Liver (tissue), 8 donors: ENCODE measurements at regions not wholly inside any gene's neighbourhood (a gene's known extent, or its start where the extent isn't known, plus 50 kb on each side); places are given as distances from the start of the nearest gene placed in this dataset.

Experiments used
- DNase-seq: peaks from one replicate; pipeline ENCODE4 v3.0.0-alpha.2; 2017; ENCODE audit warnings: low spot score
- H3K27ac ChIP-seq, 2 donors: one replicate each; pipeline ENCODE4 v1.7.0; 2013; ENCODE audit warnings: inconsistent platforms in 2 of 2, low read length in 2 of 2, control low read depth in 1 of 2, low read depth in 1 of 2, mild to moderate bottlenecking in 1 of 2
- H3K27me3 ChIP-seq, 4 donors: one replicate each; pipeline versions ENCODE4 v1.6.1 to v1.7.0; 2013; ENCODE audit warnings: low read length in 3 of 4, inconsistent platforms in 1 of 4, mild to moderate bottlenecking in 1 of 4, moderate library complexity in 1 of 4; ENCODE audit not compliant: control insufficient read depth in 4 of 4, insufficient read depth in 4 of 4
- H3K36me3 ChIP-seq, 4 donors: one replicate each; pipeline versions ENCODE4 v1.6.1 to v1.7.0; 2013; ENCODE audit warnings: low read length in 3 of 4, mild to moderate bottlenecking in 3 of 4, low read depth in 1 of 4, moderate library complexity in 1 of 4; ENCODE audit not compliant: control insufficient read depth in 4 of 4, insufficient read depth in 3 of 4
- H3K4me1 ChIP-seq, 4 donors: one replicate each; pipeline versions ENCODE4 v1.6.1 to v1.7.0; 2013; ENCODE audit warnings: low read length in 3 of 4, mild to moderate bottlenecking in 3 of 4, moderate library complexity in 1 of 4; ENCODE audit not compliant: control insufficient read depth in 4 of 4, insufficient read depth in 4 of 4
- H3K4me3 ChIP-seq, 3 donors: one replicate each; pipeline versions ENCODE4 v1.6.1 to v1.7.0; 2013; ENCODE audit warnings: low read length in 3 of 3, control low read depth in 1 of 3, low read depth in 1 of 3, mild to moderate bottlenecking in 1 of 3
- H3K9ac ChIP-seq, 2 donors: one replicate each; pipeline ENCODE4 v1.7.0; 2013; ENCODE audit warnings: low read length in 2 of 2, mild to moderate bottlenecking in 2 of 2, moderate library complexity in 2 of 2, control low read depth in 1 of 2, low read depth in 1 of 2
- H3K9me3 ChIP-seq, 4 donors: one replicate each; pipeline versions ENCODE4 v1.6.1 to v1.7.0; 2013; ENCODE audit warnings: low read length in 3 of 4; ENCODE audit not compliant: control insufficient read depth in 4 of 4
- ATF3 ChIP-seq: IDR thresholded peaks from 2 replicates; pipeline ENCODE4 v1.6.1; 2016; ENCODE audit warnings: antibody characterized with exemption
- CTCF ChIP-seq: fragments of 150-350 bp; IDR thresholded peaks from 2 replicates; pipeline ENCODE4 v1.5.1; 2017; ENCODE audit warnings: improper control_type of control experiment, low read depth, low read length; ENCODE audit not compliant: missing input control
- EGR1 ChIP-seq, 2 donors: IDR thresholded peaks; 2 replicates each; pipeline ENCODE4 v1.6.1; 2016 to 2018; ENCODE audit warnings: antibody characterized with exemption in 2 of 2, low read depth in 2 of 2
- FOXA1 ChIP-seq: IDR thresholded peaks from 2 replicates; pipeline ENCODE4 v1.6.1; 2016; ENCODE audit warnings: antibody characterized with exemption
- FOXA2 ChIP-seq: IDR thresholded peaks from 2 replicates; pipeline ENCODE4 v1.6.1; 2016; ENCODE audit warnings: antibody characterized with exemption
- GABPA ChIP-seq, 2 donors: IDR thresholded peaks in 1 of 2; conservative IDR thresholded peaks in 1 of 2; 2 replicates each; pipeline ENCODE4 v1.6.1; 2016; ENCODE audit warnings: antibody characterized with exemption in 2 of 2, mild to moderate bottlenecking in 1 of 2, moderate library complexity in 1 of 2
- HNF4A ChIP-seq, 2 donors: conservative IDR thresholded peaks; 2 replicates each; pipeline ENCODE4 v1.6.1; 2016; ENCODE audit warnings: antibody characterized with exemption in 2 of 2, mild to moderate bottlenecking in 2 of 2
- HNF4G ChIP-seq: IDR thresholded peaks from 2 replicates; pipeline ENCODE4 v1.6.1; 2016; ENCODE audit warnings: antibody characterized with exemption
- JUND ChIP-seq, 2 donors: IDR thresholded peaks; 2 replicates each; pipeline ENCODE4 v1.6.1; 2016; ENCODE audit warnings: antibody characterized with exemption in 2 of 2
- MAX ChIP-seq: IDR thresholded peaks from 2 replicates; pipeline ENCODE4 v1.6.1; 2016; ENCODE audit warnings: antibody characterized with exemption
- NR2F2 ChIP-seq: IDR thresholded peaks from 2 replicates; pipeline ENCODE4 v1.6.1; 2016; ENCODE audit warnings: antibody characterized with exemption
- RAD21 ChIP-seq, 2 donors: IDR thresholded peaks; 2 replicates each; pipeline ENCODE4 v1.6.1; 2016; ENCODE audit warnings: antibody characterized with exemption in 2 of 2, mild to moderate bottlenecking in 2 of 2
- REST ChIP-seq: IDR thresholded peaks from 2 replicates; pipeline ENCODE4 v1.6.1; 2016; ENCODE audit warnings: antibody characterized with exemption, mild to moderate bottlenecking
- RXRA ChIP-seq, 2 donors: IDR thresholded peaks; 2 replicates each; pipeline ENCODE4 v1.6.1; 2017 to 2018; ENCODE audit warnings: antibody characterized with exemption in 2 of 2, mild to moderate bottlenecking in 1 of 2
- SP1 ChIP-seq: IDR thresholded peaks from 2 replicates; pipeline ENCODE4 v1.6.1; 2018; ENCODE audit warnings: antibody characterized with exemption, mild to moderate bottlenecking
- TAF1 ChIP-seq: conservative IDR thresholded peaks from 2 replicates; pipeline ENCODE4 v1.6.1; 2016; ENCODE audit warnings: antibody characterized with exemption, mild to moderate bottlenecking
- YY1 ChIP-seq: IDR thresholded peaks from 2 replicates; pipeline ENCODE4 v1.6.1; 2016; ENCODE audit warnings: antibody characterized with exemption, mild to moderate bottlenecking
- ZBTB33 ChIP-seq: IDR thresholded peaks from 2 replicates; pipeline ENCODE4 v1.6.1; 2016; ENCODE audit warnings: antibody characterized with exemption
- WGBS: extraction: QIAGEN DNeasy Blood & Tissue Kit; methylation state at CpG from one replicate; pipeline ENCODE4 v1.1.7; 2013; 5-methylcytosine and 5-hydroxymethylcytosine counted together
- donor health status: healthy.
- donor health status: healthy.
- donor health status: healthy.
- donor health status: healthy.
- donor health status: healthy.

GRCh38 chr3:81909796-81910195 is 148.4 kb upstream of the GBE1 start:
- H3K9me3 ChIP-seq, result no peaks in the 10 kb centered on the region
- no peaks in the 10 kb centered on the region for H3K36me3 ChIP-seq
- DNase-seq, result no peak
- TF ChIP-seq NR2F2 (no peak), ATF3 (no peak), FOXA1 (no peak), RXRA (IDR thresholded peaks at IDR 0.05) (no peak), EGR1 (IDR thresholded peaks at IDR 0.05; ENCODE audit: low read depth in 2 of 2) (no peak), HNF4G (no peak), GABPA (IDR thresholded peaks at IDR 0.05 in 1 of 2, conservative IDR thresholded peaks at IDR 0.05 in 1 of 2) (no peak), RAD21 (IDR thresholded peaks at IDR 0.05) (no peak), MAX (no peak), YY1 (no peak), SP1 (no peak), FOXA2 (no peak), REST (no peak), HNF4A (conservative IDR thresholded peaks at IDR 0.05) (no peak), TAF1 (no peak)
- H3K9ac ChIP-seq, result no peak overlapping the region
- WGBS, result 65% methylated on average over 3 of the region's 3 CpGs
- peaks cover 0 to 3% (median 1%) of the 10 kb centered on the region in 4 donors for H3K4me1 ChIP-seq
- H3K27me3 ChIP-seq, result no peaks in the 10 kb centered on the region
- no peak overlapping the region for H3K4me3 ChIP-seq
- H3K27ac ChIP-seq, result no peak overlapping the region

- 66% methylated on average over 5 of the region's 5 CpGs for WGBS
- Histone ChIP-seq H3K27ac (no peak overlapping the region), H3K36me3 (no peaks in the 10 kb centered on the region), H3K9me3 (no peaks in the 10 kb centered on the region), H3K9ac (no peak overlapping the region), H3K4me3 (no peak overlapping the region), H3K27me3 (no peaks in the 10 kb centered on the region), H3K4me1 (peaks cover 0 to 3% (median 1%) of the 10 kb centered on the region in 4 donors)
- TF ChIP-seq JUND (IDR thresholded peaks at IDR 0.05), result no peak
- TF ChIP-seq HNF4G, result no peak
- no peak for TF ChIP-seq MAX
- TF ChIP-seq HNF4A (conservative IDR thresholded peaks at IDR 0.05), result no peak
- TF ChIP-seq NR2F2, result no peak
- no peak for TF ChIP-seq ZBTB33
- no peak for TF ChIP-seq CTCF
- TF ChIP-seq RXRA (IDR thresholded peaks at IDR 0.05), result no peak
- no peak for TF ChIP-seq FOXA2
- no peak for TF ChIP-seq GABPA (IDR thresholded peaks at IDR 0.05 in 1 of 2, conservative IDR thresholded peaks at IDR 0.05 in 1 of 2)
- TF ChIP-seq FOXA1, result no peak
- no peak for TF ChIP-seq EGR1 (IDR thresholded peaks at IDR 0.05; ENCODE audit: low read depth in 2 of 2)
- DNase-seq, result no peak
Measured at GRCh38 chr3:81908561-81908960, 147.1 kb upstream of the GBE1 start.
